Type B pancreatic cell (in vitro differentiated cells): ENCODE measurements at regions not wholly inside any gene's neighbourhood (a gene's known extent, or its start where the extent isn't known, plus 50 kb on each side); places are given as distances from the start of the nearest gene placed in this dataset.

Experiments used
- DNase-seq: peaks from one replicate; pipeline ENCODE4 v3.0.0; 2021; ENCODE audit warnings: mixed read lengths; ENCODE audit not compliant: unreplicated experiment; ENCODE audit errors: extremely low spot score
- H3K27ac Mint-ChIP-seq: 2 replicates; pipeline ENCODE4 v1.8.0; 2021; ENCODE audit warnings: mild to moderate bottlenecking, mixed read lengths
- H3K27me3 Mint-ChIP-seq: 2 replicates; pipeline ENCODE4 v1.8.0; 2021; ENCODE audit warnings: mixed read lengths
- H3K36me3 Mint-ChIP-seq: 2 replicates; pipeline ENCODE4 v1.8.0; 2021; ENCODE audit warnings: mixed read lengths
- H3K4me1 Mint-ChIP-seq: one replicate; pipeline ENCODE4 v1.8.0; 2021; ENCODE audit warnings: mixed read lengths; ENCODE audit not compliant: unreplicated experiment
- H3K4me3 Mint-ChIP-seq: 2 replicates; pipeline ENCODE4 v1.8.0; 2021; ENCODE audit warnings: mild to moderate bottlenecking, mixed read lengths
- H3K9me3 Mint-ChIP-seq: 2 replicates; pipeline ENCODE4 v1.8.0; 2021; ENCODE audit warnings: mixed read lengths
- CTCF ChIP-seq: fragments of 200-600 bp; sonication (generic); conservative IDR thresholded peaks from 2 replicates; pipeline ENCODE4 v1.5.0; 2021; ENCODE audit warnings: antibody characterized with exemption, mild to moderate bottlenecking

- Mint-ChIP-seq H3K4me3 (no peak overlapping the region), H3K36me3 (no peaks in the 10 kb centered on the region), H3K27me3 (peaks cover 4% of the 10 kb centered on the region), H3K4me1 (peaks cover 15% of the 10 kb centered on the region), H3K9me3 (no peaks in the 10 kb centered on the region), H3K27ac (no peak overlapping the region)
- TF ChIP-seq CTCF, result no peak
- no peak for DNase-seq
These were observed 724.9 kb upstream of the SOX9 start for GRCh38 chr17:71395901-71396300.

DNA sequence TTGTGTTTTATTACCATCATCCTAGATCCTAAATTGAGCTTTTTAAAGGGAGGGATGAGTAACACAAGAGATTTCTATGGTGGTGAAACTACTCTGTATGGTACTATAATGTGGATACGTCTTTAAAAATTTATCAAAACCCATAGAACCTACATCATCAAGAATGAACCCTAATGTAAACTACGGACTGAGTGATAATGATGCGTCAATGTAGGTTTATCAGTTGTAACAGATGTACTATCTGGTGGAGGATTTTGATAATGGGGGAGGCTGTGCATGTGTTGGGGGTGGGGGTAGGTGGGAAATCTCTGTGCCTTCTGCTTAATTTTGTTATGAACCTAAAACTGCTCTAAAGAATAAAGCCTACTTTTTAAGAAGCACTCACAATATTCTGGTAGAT lies 724.1 kb upstream of the SOX9 start:
- DNase-seq, result no peak
- peaks cover 15% of the 10 kb centered on the region for H3K4me1 Mint-ChIP-seq
- H3K27me3 Mint-ChIP-seq, result peaks cover 4% of the 10 kb centered on the region
- no peak overlapping the region for H3K27ac Mint-ChIP-seq
- H3K9me3 Mint-ChIP-seq, result no peaks in the 10 kb centered on the region
- H3K4me3 Mint-ChIP-seq, result no peak overlapping the region
- no peaks in the 10 kb centered on the region for H3K36me3 Mint-ChIP-seq
- no peak for TF ChIP-seq CTCF

DNA sequence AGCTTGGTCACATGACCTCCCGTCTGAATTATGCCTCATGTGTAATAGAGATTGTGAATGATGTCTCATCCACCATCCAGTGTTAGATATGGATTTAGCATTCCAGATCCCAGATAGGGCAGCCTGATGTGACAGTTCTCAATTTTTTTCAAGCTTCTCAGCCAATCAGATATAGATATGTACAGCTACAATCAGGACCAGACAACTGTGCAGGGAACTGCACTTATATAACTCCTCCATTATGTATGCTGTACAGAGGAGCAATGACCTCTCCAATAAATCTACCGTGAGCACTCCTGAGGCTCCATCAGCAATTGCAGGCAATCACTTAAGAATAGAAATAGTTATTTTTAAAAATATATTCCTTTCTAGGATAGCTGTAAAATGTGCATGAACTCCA lies 722.8 kb upstream of the SOX9 start:
- H3K4me3 Mint-ChIP-seq, result no peak overlapping the region
- no peaks in the 10 kb centered on the region for H3K36me3 Mint-ChIP-seq
- no peak for TF ChIP-seq CTCF
- peaks cover 20% of the 10 kb centered on the region for H3K4me1 Mint-ChIP-seq
- H3K27me3 Mint-ChIP-seq, result peaks cover 10% of the 10 kb centered on the region
- H3K27ac Mint-ChIP-seq, result no peak overlapping the region
- DNase-seq, result no peak
- no peaks in the 10 kb centered on the region for H3K9me3 Mint-ChIP-seq

DNA sequence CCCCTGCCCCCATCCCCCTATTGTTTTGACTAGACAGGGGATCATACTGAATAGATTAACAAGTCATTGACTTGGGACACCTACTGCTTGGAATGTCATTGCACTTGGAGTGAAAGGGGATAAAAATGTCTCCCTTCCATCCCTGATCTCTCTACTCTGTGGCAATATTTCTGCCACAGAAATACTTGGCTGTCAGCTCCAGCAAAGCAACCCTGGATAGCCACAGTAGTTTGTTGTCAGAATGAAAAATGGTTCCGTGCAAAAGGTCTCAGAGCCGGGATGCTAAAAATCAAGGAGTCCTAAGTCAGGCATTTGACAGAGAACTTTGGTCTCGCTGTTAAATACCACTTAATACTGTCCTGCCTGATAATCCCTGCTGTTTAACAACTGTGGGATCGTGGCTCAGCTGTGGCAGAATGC lies 722.0 kb upstream of the SOX9 start:
- Mint-ChIP-seq H3K36me3 (no peaks in the 10 kb centered on the region), H3K4me3 (peak overlapping the region; percentile 22), H3K27me3 (peaks cover 10% of the 10 kb centered on the region), H3K4me1 (peaks cover 22% of the 10 kb centered on the region), H3K27ac (peak overlapping the region; percentile 36), H3K9me3 (no peaks in the 10 kb centered on the region)
- no peak for DNase-seq
- no peak for TF ChIP-seq CTCF

- Mint-ChIP-seq H3K27me3 (peaks cover 10% of the 10 kb centered on the region), H3K9me3 (no peaks in the 10 kb centered on the region), H3K4me3 (peak overlapping the region; percentile 22), H3K4me1 (peaks cover 22% of the 10 kb centered on the region), H3K36me3 (no peaks in the 10 kb centered on the region), H3K27ac (no peak overlapping the region)
- no peak for TF ChIP-seq CTCF
- DNase-seq, result no peak
These were observed 721.6 kb upstream of the SOX9 start for GRCh38 chr17:71399221-71399620.

DNA sequence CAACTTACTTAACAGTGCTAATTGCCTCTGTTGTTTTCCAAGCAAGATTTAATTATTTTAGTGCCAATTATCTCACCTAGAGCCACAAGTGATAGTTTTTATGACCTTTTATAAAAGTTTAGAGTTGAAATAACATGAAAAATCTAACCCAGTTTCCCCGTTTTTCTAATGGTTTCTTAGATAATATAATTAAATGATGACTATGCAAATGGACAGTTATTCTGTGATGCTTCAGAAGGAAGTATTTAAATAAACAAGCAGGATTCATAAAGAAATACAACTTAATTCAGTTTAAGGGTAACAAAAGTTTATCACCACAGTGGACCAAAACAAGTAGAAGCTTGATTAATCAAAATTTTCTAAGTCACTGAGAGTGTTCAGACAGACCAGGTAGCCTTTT lies 721.2 kb upstream of the SOX9 start:
- Mint-ChIP-seq H3K9me3 (no peaks in the 10 kb centered on the region), H3K27ac (no peak overlapping the region), H3K36me3 (no peaks in the 10 kb centered on the region), H3K27me3 (peaks cover 10% of the 10 kb centered on the region), H3K4me1 (peaks cover 22% of the 10 kb centered on the region), H3K4me3 (no peak overlapping the region)
- DNase-seq, result no peak
- TF ChIP-seq CTCF, result no peak
